ENCODE measurements at regions not wholly inside any gene's neighbourhood (a gene's known extent, or its start where the extent isn't known, plus 50 kb on each side); places are given as distances from the start of the nearest gene placed in this dataset.

DNA sequence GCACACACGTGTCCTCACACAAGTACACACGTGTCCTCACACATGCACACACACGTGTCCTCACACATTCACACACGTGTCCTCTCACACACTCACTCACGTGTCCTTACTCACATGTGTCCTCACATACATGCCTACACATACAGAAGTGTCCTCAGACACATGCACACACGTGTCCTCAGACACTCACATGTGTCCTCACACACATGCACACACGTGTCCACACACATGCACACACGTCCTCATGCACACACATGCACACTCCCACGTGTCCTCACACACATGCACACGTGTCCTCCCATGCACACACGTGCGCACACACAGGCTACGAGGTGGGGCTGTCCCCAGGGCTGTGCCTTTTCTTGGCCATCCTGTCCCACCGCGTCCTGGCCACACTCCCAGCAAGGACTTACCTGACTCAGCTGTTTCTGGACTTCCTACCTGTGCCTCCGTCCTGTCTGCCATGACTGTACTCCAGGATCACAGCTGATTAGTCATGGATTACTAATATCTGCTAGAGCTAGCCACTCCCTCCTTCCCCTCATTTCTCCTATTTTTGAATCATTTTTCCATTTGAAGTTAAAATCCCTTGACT, 990.2 kb downstream of the BRD1 start:
- no peaks in the 10 kb centered on the region for H3K9me3 ChIP-seq (ENCODE audit: low read length)
- H4K20me1 ChIP-seq (ENCODE audit: insufficient read depth, low read length): no peaks in the 10 kb centered on the region
- peaks cover 2 to 6% of the 10 kb centered on the region in 2 experiments; a peak in 4 of 5 replicates for H3K27me3 ChIP-seq (ENCODE audit: control insufficient read depth in 1 of 2, insufficient read depth in 2 of 2, low read length in 2 of 2)
- WGBS (ENCODE audit: low lambda C conversion rate): 31% methylated on average over 16 of the region's 16 CpGs
- no peaks in the 10 kb centered on the region for H3K4me1 ChIP-seq (ENCODE audit: insufficient read depth, low read length)
- intact Hi-C loops (cut with micrococcal nuclease; ENCODE audit: unreplicated experiment) (no loop called here), in situ Hi-C loops (cut with HindIII; ENCODE audit: extremely low pct_ligation_motif_present, low pct_unique_long_range_greater_than_20kb) (no loop called here)
- no peak overlapping the region for H3K4me2 ChIP-seq (ENCODE audit: low read depth, low read length)
- BruUV-seq (replicated peaks): no TSS peak
- no peaks in the 10 kb centered on the region for H3K79me2 ChIP-seq (ENCODE audit: insufficient read depth, low read length)
- FAIRE-seq: no peak
- no peak overlapping the region for H3K9ac ChIP-seq (ENCODE audit: insufficient read depth, low read depth, low read length)
- ChIA-PET CTCF (ENCODE audit: low intra/inter-chr PET ratio, low total read pairs) (no interaction called here), POLR2A (no interaction called here)
- no peak overlapping the region for H3K27ac ChIP-seq (ENCODE audit: extremely low read length, insufficient read depth, low read length)
- H3K36me3 ChIP-seq (replicated peaks in 1 of 2; ENCODE audit: control insufficient read depth in 1 of 2, insufficient read depth in 2 of 2, low read length in 2 of 2): no peaks in the 10 kb centered on the region
- no peak for DNase-seq (ENCODE audit: low spot score)
- TF ChIP-seq MAFK (conservative IDR thresholded peaks at IDR 0.05 in 1 of 2, IDR thresholded peaks at IDR 0.05 in 1 of 2; ENCODE audit: low read length in 2 of 2) (peak; percentile 65 to 84), MNT (IDR thresholded peaks at IDR 0.05) (peak; percentile 100), MAFF (IDR thresholded peaks at IDR 0.05; ENCODE audit: low read depth, low read length) (peak; percentile 59), HOXA7 (CRISPR knock-in tag; IDR thresholded peaks at IDR 0.05) (peak; percentile 41; the same call in 1 of the 2 replicates), TSC22D2 (CRISPR knock-in tag; IDR thresholded peaks at IDR 0.05; ENCODE audit: borderline replicate concordance) (no peak)
- no peak overlapping the region for H3K4me3 ChIP-seq (replicated peaks in 1 of 3; ENCODE audit: insufficient read depth in 1 of 3, low read depth in 2 of 3, low read length in 3 of 3)
- no peak overlapping the region for H2AFZ ChIP-seq (ENCODE audit: low read length)
- ATAC-seq: no peak

- peaks cover 2 to 5% of the 10 kb centered on the region in 2 experiments; a peak in 4 of 5 replicates for H3K27me3 ChIP-seq (ENCODE audit: control insufficient read depth in 1 of 2, insufficient read depth in 2 of 2, low read length in 2 of 2)
- H3K79me2 ChIP-seq (ENCODE audit: insufficient read depth, low read length): no peaks in the 10 kb centered on the region
- in situ Hi-C loops (cut with HindIII; ENCODE audit: extremely low pct_ligation_motif_present, low pct_unique_long_range_greater_than_20kb) (no loop called here), intact Hi-C loops (cut with micrococcal nuclease; ENCODE audit: unreplicated experiment) (no loop called here)
- no peaks in the 10 kb centered on the region for H3K4me1 ChIP-seq (ENCODE audit: insufficient read depth, low read length)
- DNase-seq (ENCODE audit: low spot score) (no peak), ATAC-seq (no peak), FAIRE-seq (no peak)
- H3K4me2 ChIP-seq (ENCODE audit: low read depth, low read length): no peak overlapping the region
- WGBS (ENCODE audit: low lambda C conversion rate): 26% methylated on average over 12 of the region's 19 CpGs
- no peak overlapping the region for H3K9ac ChIP-seq (ENCODE audit: insufficient read depth, low read depth, low read length)
- no TSS peak for BruUV-seq (replicated peaks)
- TF ChIP-seq SP4 (CRISPR knock-in tag; IDR thresholded peaks at IDR 0.05): no peak
- peak; percentile 43 for TF ChIP-seq CREB1 (IDR thresholded peaks at IDR 0.05)
- no peak for TF ChIP-seq CREB1 (CRISPR knock-in tag; IDR thresholded peaks at IDR 0.05)
- TF ChIP-seq, protein P1, sequence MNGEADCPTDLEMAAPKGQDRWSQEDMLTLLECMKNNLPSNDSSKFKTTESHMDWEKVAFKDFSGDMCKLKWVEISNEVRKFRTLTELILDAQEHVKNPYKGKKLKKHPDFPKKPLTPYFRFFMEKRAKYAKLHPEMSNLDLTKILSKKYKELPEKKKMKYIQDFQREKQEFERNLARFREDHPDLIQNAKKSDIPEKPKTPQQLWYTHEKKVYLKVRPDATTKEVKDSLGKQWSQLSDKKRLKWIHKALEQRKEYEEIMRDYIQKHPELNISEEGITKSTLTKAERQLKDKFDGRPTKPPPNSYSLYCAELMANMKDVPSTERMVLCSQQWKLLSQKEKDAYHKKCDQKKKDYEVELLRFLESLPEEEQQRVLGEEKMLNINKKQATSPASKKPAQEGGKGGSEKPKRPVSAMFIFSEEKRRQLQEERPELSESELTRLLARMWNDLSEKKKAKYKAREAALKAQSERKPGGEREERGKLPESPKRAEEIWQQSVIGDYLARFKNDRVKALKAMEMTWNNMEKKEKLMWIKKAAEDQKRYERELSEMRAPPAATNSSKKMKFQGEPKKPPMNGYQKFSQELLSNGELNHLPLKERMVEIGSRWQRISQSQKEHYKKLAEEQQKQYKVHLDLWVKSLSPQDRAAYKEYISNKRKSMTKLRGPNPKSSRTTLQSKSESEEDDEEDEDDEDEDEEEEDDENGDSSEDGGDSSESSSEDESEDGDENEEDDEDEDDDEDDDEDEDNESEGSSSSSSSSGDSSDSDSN (CRISPR knock-in tag; IDR thresholded peaks at IDR 0.05): no peak
- CTCF ChIA-PET (ENCODE audit: low intra/inter-chr PET ratio, low total read pairs): no interaction called here
- no peak overlapping the region for H3K4me3 ChIP-seq (replicated peaks in 1 of 3; ENCODE audit: insufficient read depth in 1 of 3, low read depth in 2 of 3, low read length in 3 of 3)
- no peak overlapping the region for H3K27ac ChIP-seq (ENCODE audit: extremely low read length, insufficient read depth, low read length)
- POLR2A ChIA-PET: no interaction called here
- no peaks in the 10 kb centered on the region for H3K36me3 ChIP-seq (replicated peaks in 1 of 2; ENCODE audit: control insufficient read depth in 1 of 2, insufficient read depth in 2 of 2, low read length in 2 of 2)
- H2AFZ ChIP-seq (ENCODE audit: low read length): no peak overlapping the region
- no peaks in the 10 kb centered on the region for H4K20me1 ChIP-seq (ENCODE audit: insufficient read depth, low read length)
- no peaks in the 10 kb centered on the region for H3K9me3 ChIP-seq (ENCODE audit: low read length)
Measured at GRCh38 chr22:48836673-48837340, 990.9 kb downstream of the BRD1 start.

All from HepG2 (cell line).